Stomach smooth muscle (tissue), 2 donors: ENCODE measurements at regions not wholly inside any gene's neighbourhood (a gene's known extent, or its start where the extent isn't known, plus 50 kb on each side); places are given as distances from the start of the nearest gene placed in this dataset.
"Not testable (repeated sequence)": the region's sequence is repeated elsewhere in the genome, so short reads cannot be mapped to it uniquely, and the experiment has no call there.

ENCODE experiments used
- H3K27ac ChIP-seq: one replicate; pipeline ENCODE4 v1.7.0; 2013; ENCODE audit warnings: mild to moderate bottlenecking, low read length, inconsistent platforms
- H3K27me3 ChIP-seq, 2 donors: one replicate each; pipeline ENCODE4 v1.7.0; 2013; ENCODE audit warnings: low read length in 2 of 2; ENCODE audit not compliant: insufficient read depth in 2 of 2, control insufficient read depth in 1 of 2
- H3K36me3 ChIP-seq, 2 donors: one replicate each; pipeline ENCODE4 v1.7.0; 2013; ENCODE audit warnings: low read length in 2 of 2; ENCODE audit not compliant: control insufficient read depth in 2 of 2, insufficient read depth in 2 of 2
- H3K4me1 ChIP-seq: one replicate; pipeline ENCODE4 v1.7.0; 2013; ENCODE audit warnings: low read length; ENCODE audit not compliant: control insufficient read depth, insufficient read depth
- H3K4me3 ChIP-seq, 2 donors: one replicate each; pipeline ENCODE4 v1.7.0; 2013; ENCODE audit warnings: low read length in 2 of 2
- H3K9ac ChIP-seq, 2 donors: one replicate each; pipeline ENCODE4 v1.7.0; 2013; ENCODE audit warnings: low read length in 2 of 2, mild to moderate bottlenecking in 1 of 2
- H3K9me3 ChIP-seq, 2 donors: one replicate each; pipeline ENCODE4 v1.7.0; 2013; ENCODE audit warnings: low read length in 2 of 2; ENCODE audit not compliant: control insufficient read depth in 2 of 2
- donor health status: healthy.
- donor health status: Pancreatic carcinoma.

DNA sequence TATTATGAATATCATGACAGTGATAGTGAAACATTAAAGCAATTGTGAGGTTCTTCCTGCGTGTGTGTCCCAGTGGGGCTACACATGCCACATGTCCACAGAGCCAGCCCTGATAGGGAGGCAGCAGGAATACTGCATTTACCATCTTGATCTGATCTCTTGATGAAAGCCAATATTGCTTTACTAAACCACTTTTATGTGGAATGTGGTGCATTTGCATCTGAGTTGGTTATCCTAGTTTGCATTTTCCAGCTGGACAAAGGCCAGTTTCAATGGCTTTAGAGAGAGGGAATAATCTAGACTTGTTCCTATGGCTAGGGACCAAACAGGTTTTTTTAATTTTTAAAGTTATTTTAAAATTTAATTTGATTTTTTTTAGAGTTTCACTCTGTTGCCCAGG lies 216.3 kb upstream of the FERMT1 start:
- H3K9me3 ChIP-seq, result no peaks in the 10 kb centered on the region
- no peaks in the 10 kb centered on the region for H3K4me1 ChIP-seq
- H3K27me3 ChIP-seq, result no peaks in the 10 kb centered on the region
- no peaks in the 10 kb centered on the region for H3K36me3 ChIP-seq
- no peak overlapping the region for H3K9ac ChIP-seq
- no peak overlapping the region for H3K4me3 ChIP-seq
- no peak overlapping the region for H3K27ac ChIP-seq

DNA sequence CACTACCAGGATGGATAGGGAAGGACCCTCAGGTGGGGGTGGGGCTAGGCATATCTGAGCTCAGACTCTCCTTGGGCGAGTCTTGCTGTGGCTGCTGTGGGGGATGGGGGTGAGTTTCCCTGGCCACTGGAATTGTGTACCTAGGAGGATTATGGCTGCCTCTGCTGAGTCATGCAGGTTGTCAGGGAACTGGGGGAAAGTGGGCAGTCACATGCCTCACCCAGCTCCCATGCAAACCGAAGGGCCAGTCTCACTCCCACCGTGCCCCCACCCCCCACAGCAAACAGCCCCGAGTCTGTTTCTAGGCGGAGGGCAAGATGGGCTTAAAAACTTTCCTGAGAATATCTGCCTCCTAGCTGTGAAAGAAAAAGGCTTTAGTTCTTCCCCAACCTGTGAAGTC lies 210.3 kb upstream of the FERMT1 start:
- H3K9ac ChIP-seq, result no peak overlapping the region
- H3K4me3 ChIP-seq, result no peak overlapping the region
- H3K9me3 ChIP-seq, result no peaks in the 10 kb centered on the region
- H3K4me1 ChIP-seq, result no peaks in the 10 kb centered on the region
- no peaks in the 10 kb centered on the region for H3K36me3 ChIP-seq
- H3K27ac ChIP-seq, result no peak overlapping the region
- H3K27me3 ChIP-seq, result no peaks in the 10 kb centered on the region

DNA sequence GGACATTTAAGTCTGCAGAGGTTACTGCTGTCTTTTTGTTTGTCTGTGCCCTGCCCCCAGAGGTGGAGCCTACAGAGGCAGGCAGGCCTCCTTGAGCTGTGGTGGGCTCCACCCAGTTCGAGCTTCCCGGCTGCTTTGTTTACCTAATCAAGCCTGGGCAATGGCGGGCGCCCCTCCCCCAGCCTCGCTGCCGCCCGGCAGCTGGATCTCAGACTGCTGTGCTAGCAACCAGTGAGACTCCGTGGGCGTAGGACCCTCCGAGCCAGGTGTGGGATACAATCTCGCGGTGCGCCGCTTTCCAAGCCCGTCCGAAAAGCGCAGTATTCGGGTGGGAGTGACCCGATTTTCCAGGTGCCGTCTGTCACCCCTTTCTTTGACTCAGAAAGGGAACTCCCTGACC lies 198.4 kb upstream of the FERMT1 start:
- H3K36me3 ChIP-seq, H3K27ac ChIP-seq, H3K9ac ChIP-seq, H3K9me3 ChIP-seq, H3K4me3 ChIP-seq, H3K27me3 ChIP-seq, H3K4me1 ChIP-seq: not testable (repeated sequence)

DNA sequence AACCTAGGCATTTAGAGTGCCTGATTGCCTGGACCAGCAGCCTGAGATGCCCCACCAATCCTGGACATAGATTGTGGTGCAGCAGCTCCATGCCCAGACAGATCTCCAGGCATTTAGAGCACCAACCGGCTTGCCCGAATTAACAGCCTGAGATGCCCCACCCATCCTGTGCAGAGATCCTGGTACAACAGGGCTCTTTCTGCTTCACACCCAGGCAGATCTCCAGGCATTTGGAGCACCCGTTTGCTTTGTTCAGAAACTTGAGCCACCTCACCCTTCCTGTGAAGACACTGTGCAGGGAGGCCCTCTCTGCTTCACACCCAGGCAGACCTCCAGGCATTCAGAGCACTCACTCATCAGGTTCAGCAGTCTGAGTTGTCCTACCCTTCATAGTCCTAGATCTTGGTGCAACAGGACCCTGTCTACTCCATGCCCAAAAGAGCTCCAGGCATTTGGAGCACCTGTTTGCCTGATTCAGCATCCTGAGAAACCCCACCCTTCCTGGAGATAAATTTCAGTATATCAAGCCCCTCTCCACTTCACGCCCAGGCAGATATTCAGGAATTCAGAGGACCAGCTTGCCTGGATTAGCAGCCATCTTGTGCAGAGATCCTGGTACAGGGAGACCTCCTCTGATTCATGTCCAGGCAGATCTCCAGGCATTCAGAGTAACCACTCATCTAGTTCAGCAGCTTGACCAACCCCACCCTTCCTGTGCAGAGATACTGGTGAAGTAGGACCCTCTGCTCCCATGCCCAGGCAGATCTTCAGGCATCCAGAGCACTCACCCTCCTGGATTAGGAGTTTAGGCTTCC lies 189.2 kb upstream of the FERMT1 start:
- Histone ChIP-seq H3K9me3 (peaks cover 0 to 5% of the 10 kb centered on the region in 2 donors), H3K9ac (no peak overlapping the region), H3K4me1 (no peaks in the 10 kb centered on the region), H3K27ac (no peak overlapping the region), H3K27me3 (no peaks in the 10 kb centered on the region), H3K4me3 (no peak overlapping the region), H3K36me3 (no peaks in the 10 kb centered on the region)

DNA sequence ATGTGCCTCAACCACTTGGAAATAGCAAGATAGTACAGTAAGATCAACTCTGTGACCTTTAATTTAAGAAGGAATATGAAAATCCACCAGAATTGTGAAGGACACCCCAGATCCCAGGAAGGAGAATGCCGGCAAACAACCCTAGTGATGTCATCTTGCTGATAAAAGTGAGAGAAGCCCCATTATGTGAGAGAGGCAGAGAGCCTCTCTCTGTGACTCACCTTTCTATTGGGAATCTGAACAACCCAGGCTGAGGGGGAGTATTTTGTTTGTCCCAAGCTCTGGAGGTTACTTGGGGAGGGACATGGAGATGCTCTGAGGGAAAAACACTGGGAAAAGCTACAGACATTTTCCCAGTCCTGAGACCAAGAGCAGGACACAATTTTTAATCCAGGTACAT lies 188.3 kb upstream of the FERMT1 start:
- Histone ChIP-seq H3K9ac (no peak overlapping the region), H3K4me1 (no peaks in the 10 kb centered on the region)

DNA sequence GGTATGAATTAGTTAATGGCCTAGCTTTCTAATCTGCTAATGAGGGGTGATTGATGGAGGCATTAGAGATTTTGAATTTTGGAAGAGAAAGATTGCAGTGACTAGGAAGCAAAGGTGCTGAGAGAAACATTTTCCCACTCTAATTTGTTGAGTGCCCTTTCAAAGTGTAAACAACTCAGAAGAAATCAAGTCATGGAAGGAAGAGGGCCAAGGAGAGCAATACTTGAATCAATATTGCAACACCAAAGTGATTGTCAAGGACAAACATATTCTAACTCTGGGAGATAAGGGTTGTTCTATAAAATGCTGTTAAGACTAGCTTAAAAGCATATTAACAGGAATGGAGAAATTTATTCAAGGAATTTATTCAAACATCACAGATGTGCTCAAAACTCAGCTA lies 182.7 kb upstream of the FERMT1 start:
- no peaks in the 10 kb centered on the region for H3K9me3 ChIP-seq
- no peaks in the 10 kb centered on the region for H3K4me1 ChIP-seq
- H3K27ac ChIP-seq, result no peak overlapping the region
- no peak overlapping the region for H3K4me3 ChIP-seq
- H3K9ac ChIP-seq, result no peak overlapping the region
- H3K27me3 ChIP-seq, result no peaks in the 10 kb centered on the region
- no peaks in the 10 kb centered on the region for H3K36me3 ChIP-seq

More for the DNA sequence above, 188.3 kb upstream of the FERMT1 start:
- Histone ChIP-seq H3K27ac (no peak overlapping the region), H3K27me3 (no peaks in the 10 kb centered on the region), H3K36me3 (no peaks in the 10 kb centered on the region), H3K9me3 (peaks cover 0 to 5% of the 10 kb centered on the region in 2 donors), H3K4me3 (no peak overlapping the region)

DNA sequence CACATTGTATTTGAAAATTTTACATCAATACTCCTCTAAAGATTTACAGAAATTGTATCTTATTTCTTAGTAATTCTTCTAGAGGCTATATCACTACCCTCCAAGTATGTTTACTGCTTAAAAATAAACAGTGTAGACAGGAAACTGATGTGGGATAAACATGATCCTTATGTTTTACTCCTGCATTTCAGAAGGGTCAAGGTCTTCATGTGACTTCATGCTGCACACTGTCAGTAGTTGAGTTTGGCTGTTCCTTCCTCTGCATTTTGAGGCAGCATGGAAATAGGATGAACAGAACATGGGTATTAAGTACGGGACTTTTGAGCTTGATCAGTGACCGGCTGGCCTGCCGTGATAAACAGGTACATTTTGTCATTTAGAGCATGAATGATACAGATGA lies 179.2 kb upstream of the FERMT1 start:
- no peak overlapping the region for H3K9ac ChIP-seq
- H3K27ac ChIP-seq, result no peak overlapping the region
- no peaks in the 10 kb centered on the region for H3K9me3 ChIP-seq
- H3K4me1 ChIP-seq, result no peaks in the 10 kb centered on the region
- no peaks in the 10 kb centered on the region for H3K36me3 ChIP-seq
- no peaks in the 10 kb centered on the region for H3K27me3 ChIP-seq
- H3K4me3 ChIP-seq, result no peak overlapping the region

DNA sequence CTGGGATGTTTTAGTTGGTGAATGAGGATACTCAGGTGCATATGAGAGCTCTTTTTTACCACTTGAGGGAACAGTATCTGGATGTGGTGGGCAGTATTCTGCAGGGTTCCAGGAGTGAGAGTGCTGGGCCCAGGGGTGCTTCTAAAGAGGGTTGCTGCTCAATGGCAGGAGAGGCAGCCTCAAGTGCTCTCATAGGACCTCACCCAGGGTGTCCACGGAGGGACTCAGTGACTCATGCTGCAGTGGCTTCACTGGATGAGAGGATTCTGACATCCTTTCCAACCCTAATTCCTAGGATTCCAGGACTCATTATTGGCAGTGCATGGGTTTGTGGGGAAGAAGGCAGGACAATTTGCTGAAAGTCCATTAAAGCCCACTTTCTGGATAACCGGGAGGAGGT lies 176.6 kb upstream of the FERMT1 start:
- Histone ChIP-seq H3K4me1 (no peaks in the 10 kb centered on the region), H3K9ac (no peak overlapping the region), H3K9me3 (no peaks in the 10 kb centered on the region), H3K27ac (no peak overlapping the region), H3K36me3 (no peaks in the 10 kb centered on the region), H3K4me3 (no peak overlapping the region), H3K27me3 (no peaks in the 10 kb centered on the region)

DNA sequence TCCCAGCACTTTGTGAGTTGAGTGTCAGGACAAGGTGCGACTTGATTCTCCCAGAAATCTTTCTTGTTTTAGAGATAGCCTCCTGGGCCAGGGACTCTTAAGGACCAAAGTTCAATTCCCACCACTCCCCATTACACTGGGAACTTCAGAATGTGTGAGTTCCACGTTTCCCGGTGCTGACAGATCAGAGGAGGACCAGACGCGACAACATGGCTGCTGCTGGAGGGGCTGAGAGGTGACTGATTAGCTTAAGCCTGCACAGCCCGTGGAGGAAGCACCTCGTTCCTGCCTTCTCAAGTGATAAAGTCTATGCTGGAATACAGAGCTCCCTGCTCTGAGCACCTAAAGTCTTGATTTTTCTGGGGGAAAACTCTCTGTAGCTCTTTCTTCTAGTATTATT lies 175.2 kb upstream of the FERMT1 start:
- Histone ChIP-seq H3K4me1 (no peaks in the 10 kb centered on the region), H3K4me3 (no peak overlapping the region), H3K9ac (no peak overlapping the region), H3K27ac (no peak overlapping the region), H3K27me3 (no peaks in the 10 kb centered on the region), H3K36me3 (no peaks in the 10 kb centered on the region), H3K9me3 (no peaks in the 10 kb centered on the region)

DNA sequence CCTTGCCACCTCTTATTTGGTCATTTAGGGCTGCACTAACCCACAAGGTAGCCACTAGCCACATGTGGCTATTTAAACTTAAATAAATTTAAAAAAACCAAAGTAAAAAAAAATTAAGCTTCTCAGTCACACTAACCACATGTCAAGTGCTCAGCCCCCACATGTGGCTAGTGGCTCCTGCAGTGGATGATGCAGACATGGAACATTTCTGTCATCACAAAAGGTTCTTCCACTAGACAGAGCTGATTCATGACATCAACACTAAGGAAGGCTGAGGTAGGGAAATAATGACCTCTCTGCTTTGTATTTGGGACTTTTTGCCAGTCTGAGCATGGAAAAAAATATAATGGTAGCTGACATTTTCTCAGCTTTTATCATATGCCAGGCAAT lies 173.0 kb upstream of the FERMT1 start:
- Histone ChIP-seq H3K27ac (no peak overlapping the region), H3K9me3 (no peaks in the 10 kb centered on the region)

DNA sequence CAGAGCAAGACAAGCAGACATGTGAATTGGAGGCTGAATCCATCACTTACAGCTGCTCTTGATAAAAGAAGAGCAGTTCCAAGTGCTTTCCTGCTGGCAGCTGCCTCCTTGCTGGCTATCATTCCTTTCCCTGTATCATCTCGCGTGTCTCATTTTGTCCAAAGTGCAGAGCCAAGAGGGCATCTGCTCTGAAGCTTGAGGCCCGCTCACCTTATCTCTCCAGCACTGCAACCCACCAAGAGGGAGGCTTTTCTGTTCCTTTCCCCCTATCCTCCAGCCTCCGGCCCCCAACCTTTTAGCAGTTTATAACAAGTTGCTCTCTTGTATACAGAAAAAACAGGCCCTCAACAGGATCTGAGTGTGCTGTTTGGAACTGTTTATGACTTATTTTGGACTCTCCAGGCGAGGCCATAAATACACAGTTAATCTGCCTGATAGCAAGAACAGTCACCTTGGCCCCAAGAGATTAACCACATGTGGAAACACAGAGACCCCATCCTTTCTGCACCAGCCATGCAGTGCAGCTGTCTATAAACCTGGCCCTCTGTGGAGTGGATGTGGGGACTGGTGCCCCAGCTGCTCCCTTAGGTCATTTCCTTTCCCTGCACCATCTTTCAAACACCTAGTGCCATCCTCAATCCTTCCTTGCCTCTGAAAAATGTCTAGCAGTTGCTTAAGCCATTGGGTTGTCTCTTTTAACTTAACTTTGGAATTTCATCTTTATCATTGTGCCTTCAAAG lies 172.5 kb upstream of the FERMT1 start:
- Histone ChIP-seq H3K27ac (no peak overlapping the region), H3K36me3 (no peaks in the 10 kb centered on the region), H3K27me3 (no peaks in the 10 kb centered on the region)

More for the DNA sequence above, 173.0 kb upstream of the FERMT1 start:
- H3K4me3 ChIP-seq, result no peak overlapping the region
- H3K9ac ChIP-seq, result no peak overlapping the region
- H3K27me3 ChIP-seq, result no peaks in the 10 kb centered on the region
- H3K4me1 ChIP-seq, result no peaks in the 10 kb centered on the region
- no peaks in the 10 kb centered on the region for H3K36me3 ChIP-seq

More for the DNA sequence above, 172.5 kb upstream of the FERMT1 start:
- H3K4me1 ChIP-seq, result no peaks in the 10 kb centered on the region
- no peak overlapping the region for H3K4me3 ChIP-seq
- H3K9ac ChIP-seq, result no peak overlapping the region
- H3K9me3 ChIP-seq, result no peaks in the 10 kb centered on the region
